Fibroblast of pulmonary artery (primary cell): ENCODE measurements at regions not wholly inside any gene's neighbourhood (a gene's known extent, or its start where the extent isn't known, plus 50 kb on each side); places are given as distances from the start of the nearest gene placed in this dataset.
"Not testable (repeated sequence)": the region's sequence is repeated elsewhere in the genome, so short reads cannot be mapped to it uniquely, and the experiment has no call there.

Experiments
- DNase-seq: peaks from one replicate; pipeline ENCODE4 v3.0.0-alpha.2; 2010; ENCODE audit warnings: low read depth
- H3K4me3 ChIP-seq: replicated peaks from 2 replicates; pipeline ENCODE4 v1.5.1; 2011; ENCODE audit warnings: low read depth, mild to moderate bottlenecking, control low read depth, low read length, moderate library complexity
- TF ChIP-seq, protein P1 (sequence below): IDR thresholded peaks from 2 replicates; pipeline ENCODE4 v1.5.1; 2011; ENCODE audit warnings: mild to moderate bottlenecking, control low read depth, low read length, inconsistent platforms; ENCODE audit errors: missing control alignments

DNA sequence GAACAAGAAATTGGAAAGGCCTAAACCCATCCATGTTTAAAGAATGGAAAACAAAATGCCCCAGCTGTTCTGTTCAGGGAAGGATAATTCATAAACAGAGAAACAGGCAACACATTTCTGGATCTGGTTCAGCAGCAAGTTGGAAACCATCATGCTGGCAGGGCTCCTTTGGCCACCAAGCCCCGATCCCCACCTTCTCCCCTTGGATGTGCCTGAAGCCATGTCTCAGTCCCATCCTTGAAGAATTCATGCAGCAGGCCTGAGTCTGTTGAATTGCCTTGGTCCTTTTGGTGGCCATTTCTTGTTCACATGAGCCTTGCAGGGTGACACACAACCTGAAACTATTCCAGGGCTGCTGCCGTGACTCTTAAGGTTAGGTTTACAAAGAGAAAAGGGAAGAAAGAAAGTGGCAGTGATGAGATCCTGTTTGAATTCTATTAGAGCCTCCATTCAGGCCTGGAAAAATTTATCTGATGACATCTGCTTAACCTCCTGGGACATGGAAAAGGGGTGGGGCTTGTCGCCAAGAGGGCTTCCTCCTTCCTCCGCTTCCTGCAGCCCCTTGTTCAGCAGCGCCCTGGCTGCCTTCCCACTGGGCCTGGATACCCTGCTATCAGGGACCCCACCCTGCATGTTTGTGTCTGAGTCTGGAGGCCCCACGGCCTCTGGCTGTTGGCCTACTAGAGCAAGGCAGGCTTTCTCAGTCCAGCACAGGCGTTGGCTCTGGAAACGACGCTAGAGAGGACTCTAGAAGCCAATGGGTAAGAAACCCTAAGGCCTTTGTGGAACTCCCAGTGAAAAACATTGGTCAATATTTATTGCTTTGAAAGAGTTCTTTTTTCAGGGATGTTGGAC, 341.9 kb downstream of the C12orf75 start:
- TF ChIP-seq, protein P1, sequence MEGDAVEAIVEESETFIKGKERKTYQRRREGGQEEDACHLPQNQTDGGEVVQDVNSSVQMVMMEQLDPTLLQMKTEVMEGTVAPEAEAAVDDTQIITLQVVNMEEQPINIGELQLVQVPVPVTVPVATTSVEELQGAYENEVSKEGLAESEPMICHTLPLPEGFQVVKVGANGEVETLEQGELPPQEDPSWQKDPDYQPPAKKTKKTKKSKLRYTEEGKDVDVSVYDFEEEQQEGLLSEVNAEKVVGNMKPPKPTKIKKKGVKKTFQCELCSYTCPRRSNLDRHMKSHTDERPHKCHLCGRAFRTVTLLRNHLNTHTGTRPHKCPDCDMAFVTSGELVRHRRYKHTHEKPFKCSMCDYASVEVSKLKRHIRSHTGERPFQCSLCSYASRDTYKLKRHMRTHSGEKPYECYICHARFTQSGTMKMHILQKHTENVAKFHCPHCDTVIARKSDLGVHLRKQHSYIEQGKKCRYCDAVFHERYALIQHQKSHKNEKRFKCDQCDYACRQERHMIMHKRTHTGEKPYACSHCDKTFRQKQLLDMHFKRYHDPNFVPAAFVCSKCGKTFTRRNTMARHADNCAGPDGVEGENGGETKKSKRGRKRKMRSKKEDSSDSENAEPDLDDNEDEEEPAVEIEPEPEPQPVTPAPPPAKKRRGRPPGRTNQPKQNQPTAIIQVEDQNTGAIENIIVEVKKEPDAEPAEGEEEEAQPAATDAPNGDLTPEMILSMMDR: no peak
- DNase-seq: peak; percentile 12
- H3K4me3 ChIP-seq: no peak overlapping the region

DNA sequence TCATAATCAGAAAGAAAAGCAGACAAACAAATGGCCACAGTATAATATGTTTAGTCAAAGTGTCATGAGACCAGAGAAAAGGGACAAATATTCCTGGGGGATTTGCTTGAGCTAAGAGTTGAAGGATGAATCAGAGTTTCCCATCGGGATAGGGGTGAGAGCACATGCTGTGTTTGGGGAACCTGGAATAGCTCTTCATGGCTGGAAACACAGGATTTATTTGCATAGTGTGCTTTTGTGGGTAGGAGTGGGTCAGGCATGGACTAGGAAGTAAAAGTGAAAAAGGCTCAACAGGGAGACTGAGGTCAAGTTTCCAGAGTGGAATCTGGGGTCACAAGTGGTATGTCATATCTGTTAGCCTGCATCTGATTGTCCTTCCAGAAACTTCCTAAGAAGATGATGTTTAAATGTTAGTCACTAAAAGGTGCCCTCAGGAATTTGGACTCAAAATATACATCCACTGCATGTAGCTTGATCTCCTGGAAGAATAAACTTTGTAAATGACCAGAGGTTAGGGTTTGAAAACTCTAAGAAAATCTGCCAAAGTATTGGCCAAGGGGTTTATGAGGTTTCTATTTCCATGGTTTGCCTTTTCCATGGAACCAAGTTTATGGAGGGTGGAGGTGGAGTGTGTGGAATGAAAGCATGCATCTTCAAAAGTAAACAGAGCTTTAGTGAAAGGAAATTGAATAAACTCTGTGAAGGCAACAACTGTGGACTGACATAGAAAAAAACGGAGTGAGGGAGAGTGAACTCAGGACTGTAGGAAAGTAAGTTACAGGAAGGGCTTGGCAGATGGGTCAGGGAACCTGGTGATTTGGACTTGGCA, 344.6 kb downstream of the C12orf75 start:
- no peak overlapping the region for H3K4me3 ChIP-seq
- no peak for DNase-seq
- TF ChIP-seq, protein P1: no peak

DNA sequence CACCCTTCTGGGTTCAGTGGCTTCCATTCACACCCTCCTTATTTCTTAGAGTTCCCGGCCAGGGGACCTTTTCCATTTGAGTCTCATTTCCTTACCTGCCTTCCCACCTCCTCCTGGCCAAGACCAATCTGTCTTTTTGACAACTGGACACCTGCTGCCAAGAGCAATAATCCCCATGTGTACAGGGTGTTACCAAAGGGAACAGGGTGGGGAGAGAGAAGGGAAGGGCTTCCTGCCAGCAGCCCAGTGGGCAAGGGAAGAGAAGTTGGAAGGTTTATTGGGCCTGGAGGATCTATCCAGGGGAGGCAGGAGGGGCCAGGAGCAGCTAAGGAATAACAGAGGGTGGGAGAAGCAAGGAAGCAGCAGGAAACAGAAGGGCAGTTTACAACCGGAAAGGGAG, 346.2 kb downstream of the C12orf75 start:
- H3K4me3 ChIP-seq: no peak overlapping the region
- TF ChIP-seq, protein P1: no peak
- DNase-seq: no peak

DNA sequence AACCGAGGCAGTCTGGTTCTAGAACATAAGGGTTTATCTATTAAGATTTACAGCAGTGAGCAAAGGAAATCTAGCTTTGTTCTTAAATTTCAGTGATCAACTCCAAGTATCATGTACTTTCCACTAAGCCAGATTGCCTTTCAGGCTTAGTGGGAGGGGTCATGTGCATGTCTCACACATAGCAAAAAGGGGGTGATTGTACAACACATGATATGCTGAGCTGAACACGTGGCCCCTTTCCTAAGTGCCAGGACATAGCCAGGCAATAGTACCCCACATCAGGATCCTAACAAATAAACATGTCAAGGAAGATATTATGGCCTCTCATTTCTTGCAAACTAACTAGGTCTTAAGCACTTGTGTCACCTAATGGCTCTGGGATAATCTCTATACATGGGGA, 347.2 kb downstream of the C12orf75 start:
- TF ChIP-seq, protein P1: no peak
- no peak overlapping the region for H3K4me3 ChIP-seq
- DNase-seq: no peak

DNA sequence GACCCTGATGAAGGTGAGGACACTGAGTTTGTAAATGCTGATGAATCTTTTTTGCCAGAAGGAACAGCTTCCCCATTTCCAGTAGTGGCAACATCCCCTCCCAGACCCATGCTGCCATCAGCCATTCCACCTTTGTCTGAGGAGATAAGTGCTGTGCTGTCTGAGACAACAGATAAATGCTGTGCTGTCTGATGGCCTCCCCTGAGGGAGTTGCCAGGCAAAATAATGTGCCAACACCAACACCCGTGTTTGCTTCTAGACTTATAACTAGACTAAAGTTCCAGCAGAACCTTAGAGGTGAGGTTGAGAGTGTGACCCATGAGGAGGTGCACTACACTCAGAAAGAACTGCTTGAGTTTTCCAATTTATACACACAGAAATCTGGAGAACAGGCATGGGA, 349.5 kb downstream of the C12orf75 start:
- H3K4me3 ChIP-seq: no peak overlapping the region
- TF ChIP-seq, protein P1: no peak
- DNase-seq: no peak

DNA sequence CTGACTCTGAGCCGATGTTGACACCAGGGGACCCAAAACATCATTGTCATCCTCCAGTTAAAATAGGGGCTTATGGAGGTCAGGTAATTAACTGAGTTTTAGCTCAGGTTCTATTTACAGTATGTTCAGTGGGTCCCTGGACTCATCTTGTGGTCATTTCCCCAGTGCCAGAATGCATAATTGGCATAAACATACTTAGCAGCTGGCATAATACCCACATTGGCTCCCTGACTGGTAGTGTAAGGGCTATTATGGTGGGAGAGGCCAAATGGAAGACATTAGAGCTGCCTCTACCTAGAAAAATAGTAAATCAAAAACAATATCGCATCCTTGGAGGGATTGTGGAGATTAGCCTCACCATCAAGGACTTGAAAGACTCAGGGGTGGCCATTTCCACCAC, 350.9 kb downstream of the C12orf75 start:
- no peak for DNase-seq

DNA sequence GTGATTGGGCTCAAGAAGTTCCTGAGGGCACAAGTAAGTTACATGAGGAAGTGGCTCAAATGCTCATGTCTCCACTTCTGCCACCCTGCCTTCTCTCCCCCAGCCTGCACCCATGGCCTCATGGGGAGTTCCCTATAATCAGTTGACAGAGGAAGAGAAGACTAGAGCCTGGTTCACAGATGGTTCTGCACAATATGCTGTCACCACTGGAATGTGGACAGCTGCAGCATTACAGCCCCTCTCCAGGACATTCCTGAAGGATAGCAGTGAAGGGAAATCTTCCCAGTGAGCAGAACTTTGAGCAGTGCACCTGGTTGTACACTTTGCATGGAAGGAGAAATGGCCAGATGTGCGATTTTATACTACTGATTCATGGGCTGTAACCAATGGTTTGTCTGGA, 352.3 kb downstream of the C12orf75 start:
- not testable (repeated sequence) for H3K4me3 ChIP-seq, DNase-seq

More for the DNA sequence above, 350.9 kb downstream of the C12orf75 start:
- TF ChIP-seq, protein P1: no peak
- H3K4me3 ChIP-seq: no peak overlapping the region

DNA sequence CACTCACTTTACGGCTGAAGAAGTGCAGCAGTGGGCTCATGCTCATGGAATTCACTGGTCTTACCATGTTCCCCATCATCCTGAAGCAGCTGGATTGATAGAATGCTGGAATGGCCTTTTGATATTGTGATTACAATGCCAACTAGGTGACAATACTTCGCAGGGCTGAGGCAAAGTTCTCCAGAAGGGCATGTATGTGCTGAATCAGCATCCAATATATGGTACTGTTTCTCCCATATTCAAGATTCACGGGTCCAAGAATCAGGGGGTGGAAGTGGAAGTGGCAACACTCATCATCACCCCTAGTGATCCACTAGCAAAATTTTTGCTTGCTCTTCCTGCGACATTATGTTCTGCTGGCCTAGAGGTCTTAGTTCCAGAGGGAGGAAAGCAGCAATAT, 353.3 kb downstream of the C12orf75 start:
- DNase-seq, H3K4me3 ChIP-seq: not testable (repeated sequence)
